HuH-7 (cell line): ENCODE measurements at regions not wholly inside any gene's neighbourhood (a gene's known extent, or its start where the extent isn't known, plus 50 kb on each side); places are given as distances from the start of the nearest gene placed in this dataset.
"Not testable (repeated sequence)": the region's sequence is repeated elsewhere in the genome, so short reads cannot be mapped to it uniquely, and the experiment has no call there.

Experiments used
- DNase-seq: peaks from one replicate; pipeline ENCODE4 v3.0.0; 2011; ENCODE audit warnings: low spot score

GRCh38 chr3:28036599-28037575 lies 204.5 kb upstream of the CMC1 start:
- no peak for DNase-seq

GRCh38 chr3:28039234-28039633 lies 202.2 kb upstream of the CMC1 start:
- no peak for DNase-seq

GRCh38 chr3:28039829-28040228 lies 201.6 kb upstream of the CMC1 start:
- DNase-seq, result no peak

- DNase-seq, result no peak
These were observed 199.3 kb upstream of the CMC1 start for GRCh38 chr3:28042095-28042635.

GRCh38 chr3:28042707-28043106 lies 198.7 kb upstream of the CMC1 start:
- DNase-seq, result no peak

- DNase-seq, result no peak
These were observed 191.3 kb upstream of the CMC1 start for GRCh38 chr3:28050120-28050519.

- DNase-seq, result peak; percentile 24
These were observed 190.5 kb upstream of the CMC1 start for GRCh38 chr3:28050885-28051284.

GRCh38 chr3:28053759-28054158 lies 187.7 kb upstream of the CMC1 start:
- DNase-seq, result no peak

- no peak for DNase-seq
These were observed 184.6 kb upstream of the CMC1 start for GRCh38 chr3:28056806-28057205.

- DNase-seq, result no peak
These were observed 183.9 kb upstream of the CMC1 start for GRCh38 chr3:28057539-28057938.

GRCh38 chr3:28059199-28059598 lies 182.2 kb upstream of the CMC1 start:
- not testable (repeated sequence) for DNase-seq

GRCh38 chr3:28066020-28066419 lies 175.4 kb upstream of the CMC1 start:
- DNase-seq, result no peak

- DNase-seq, result no peak
These were observed 174.4 kb upstream of the CMC1 start for GRCh38 chr3:28067014-28067413.

- DNase-seq, result no peak
These were observed 173.1 kb upstream of the CMC1 start for GRCh38 chr3:28068342-28068741.

- DNase-seq, result no peak
These were observed 172.0 kb upstream of the CMC1 start for GRCh38 chr3:28069438-28069837.

- no peak for DNase-seq
These were observed 165.2 kb upstream of the CMC1 start for GRCh38 chr3:28076246-28076645.

- no peak for DNase-seq
These were observed 163.8 kb upstream of the CMC1 start for GRCh38 chr3:28077572-28077971.

- no peak for DNase-seq
These were observed 162.9 kb upstream of the CMC1 start for GRCh38 chr3:28078536-28078935.

GRCh38 chr3:28080716-28081115 lies 160.7 kb upstream of the CMC1 start:
- DNase-seq, result no peak

GRCh38 chr3:28081533-28081947 lies 159.9 kb upstream of the CMC1 start:
- no peak for DNase-seq

GRCh38 chr3:28087591-28087990 lies 153.8 kb upstream of the CMC1 start:
- no peak for DNase-seq

GRCh38 chr3:28088811-28089526 lies 152.4 kb upstream of the CMC1 start:
- no peak for DNase-seq

GRCh38 chr3:28089527-28089897 lies 151.9 kb upstream of the CMC1 start:
- no peak for DNase-seq
